Posterior vena cava (tissue), 2 donors: ENCODE measurements at regions not wholly inside any gene's neighbourhood (a gene's known extent, or its start where the extent isn't known, plus 50 kb on each side); places are given as distances from the start of the nearest gene placed in this dataset.

Experiments used
- DNase-seq: peaks from one replicate; pipeline ENCODE4 v3.0.0-alpha.2; 2020; ENCODE audit warnings: low spot score
- intact Hi-C, 2 donors: fragments of 100-400 bp; cut with DNase I; formaldehyde crosslinking; loops; one replicate each; pipeline versions ENCODE4 v1.14.1 to v1.14.2; 2022 to 2023
- donor health status: DM: yes; HTN: yes; CAD: no.
- donor health status: DM: yes; HTN: yes; CAD: no.

DNA sequence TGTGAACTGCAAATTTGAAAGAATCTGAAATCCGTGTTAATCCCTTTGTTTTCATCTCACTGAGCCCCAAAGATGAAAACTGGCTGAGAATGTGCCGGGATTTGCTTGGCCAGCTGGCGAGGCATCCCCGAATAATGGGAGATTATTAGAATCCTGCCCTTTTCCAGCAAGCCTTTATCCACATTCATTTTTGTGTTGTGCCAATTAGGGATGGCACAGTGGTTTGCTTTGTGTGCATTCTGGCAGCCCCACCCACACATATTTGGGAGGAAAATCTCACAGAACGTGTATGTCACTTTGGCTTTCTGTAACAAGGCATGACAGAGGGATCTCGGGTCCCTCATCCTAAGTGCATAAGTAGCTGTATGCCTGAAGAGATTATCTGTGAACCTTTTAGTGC, 405.8 kb upstream of the FAM98A start:
- intact Hi-C loops, result no loop called here
- no peak for DNase-seq

DNA sequence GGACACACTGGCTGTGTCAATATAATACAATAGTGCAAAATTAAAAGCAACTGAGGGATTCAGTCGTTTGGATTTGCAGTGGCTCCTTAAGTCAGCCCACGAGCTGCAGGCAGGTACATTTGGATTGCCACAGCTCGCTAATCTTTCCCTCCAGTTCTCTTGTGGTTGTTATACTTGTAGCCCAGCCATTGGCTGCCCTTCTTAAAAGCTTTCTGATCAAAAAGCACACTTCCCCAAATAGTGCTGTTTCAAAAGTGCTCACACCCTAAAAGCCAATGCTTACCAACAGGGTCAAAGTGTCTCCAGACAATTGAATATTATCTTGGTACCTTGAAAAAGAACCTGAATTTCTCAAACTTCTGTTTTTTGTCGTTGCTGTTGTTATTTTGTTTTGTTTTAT, 404.7 kb upstream of the FAM98A start:
- intact Hi-C loops, result no loop called here

DNA sequence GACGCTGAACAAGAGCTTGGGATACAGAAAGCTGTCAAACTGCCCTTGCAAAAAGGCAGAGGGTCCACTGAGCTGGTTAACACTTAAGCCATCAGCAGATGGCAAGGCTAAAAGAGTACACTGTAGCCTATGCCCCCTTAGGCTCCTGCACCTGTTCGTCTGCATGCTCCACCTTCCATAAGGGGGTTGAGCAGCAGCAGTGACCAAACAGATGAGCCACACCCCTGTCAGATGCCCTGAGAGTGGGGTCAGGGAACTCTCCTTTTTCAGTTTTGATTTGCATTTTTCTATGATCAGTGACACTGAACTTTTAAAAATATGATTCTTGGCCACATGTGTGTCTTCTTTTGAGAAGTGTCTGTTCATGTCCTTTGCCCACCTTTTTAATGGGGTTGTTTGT, 402.5 kb upstream of the FAM98A start:
- no peak for DNase-seq
- intact Hi-C loops, result no loop called here

More for the DNA sequence above, 404.7 kb upstream of the FAM98A start:
- DNase-seq, result no peak

DNA sequence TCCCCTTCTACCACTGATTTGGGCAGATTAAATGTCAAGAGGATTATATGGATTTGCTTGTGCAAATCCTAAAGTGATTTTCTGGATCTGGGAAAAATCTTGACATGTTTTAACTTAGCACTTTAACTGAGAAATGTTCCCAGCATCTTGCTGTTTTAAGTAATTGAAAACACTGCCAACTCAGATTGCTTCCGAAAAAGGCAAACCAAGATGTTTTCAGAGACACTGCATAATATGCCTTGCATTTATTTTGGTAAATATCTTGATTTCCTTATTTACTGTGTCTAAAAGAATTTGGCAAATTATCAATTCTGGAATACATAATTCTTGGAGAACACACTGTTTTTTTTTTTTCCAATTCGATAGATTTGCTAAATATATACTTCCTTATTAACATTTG, 385.0 kb upstream of the FAM98A start:
- intact Hi-C loops, result no loop called here
- no peak for DNase-seq

DNA sequence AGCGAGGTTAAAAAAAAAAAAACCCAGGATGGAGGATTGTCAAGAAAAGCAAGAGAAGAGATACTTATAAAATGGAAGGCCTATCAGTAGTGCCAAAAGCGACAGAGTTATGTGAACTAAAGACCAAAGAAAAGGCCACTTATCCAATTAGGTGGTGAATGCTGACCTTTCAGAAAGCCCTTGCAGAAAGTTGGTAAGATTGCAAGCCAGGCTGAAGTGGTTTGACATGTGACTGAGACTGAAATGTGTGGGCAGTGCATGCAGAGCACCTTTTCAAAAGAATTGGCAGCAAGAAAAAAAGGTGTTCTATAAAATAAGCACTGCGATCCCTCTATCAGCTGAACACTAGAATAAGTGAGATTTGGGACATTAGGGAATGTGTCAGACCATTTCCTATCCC, 379.4 kb upstream of the FAM98A start:
- intact Hi-C loops, result no loop called here
- no peak for DNase-seq

DNA sequence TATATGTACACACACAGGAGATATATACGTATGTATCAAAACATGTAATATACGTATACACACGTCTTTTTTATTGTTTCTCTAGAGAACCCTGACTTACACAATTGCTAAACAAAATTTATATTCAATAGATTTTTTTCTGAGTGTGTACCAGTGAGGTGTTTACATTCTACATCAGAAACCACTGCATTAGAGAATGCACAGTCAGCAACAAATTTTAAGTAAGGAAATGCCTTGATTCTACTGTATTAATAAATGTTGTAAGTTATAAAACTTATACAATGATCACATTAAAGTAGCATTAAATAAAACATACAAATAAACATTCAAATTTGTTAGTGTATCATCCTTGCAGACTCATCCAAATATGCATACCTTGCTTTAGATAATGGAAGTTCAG, 376.4 kb upstream of the FAM98A start:
- no peak for DNase-seq
- intact Hi-C loops, result no loop called here

DNA sequence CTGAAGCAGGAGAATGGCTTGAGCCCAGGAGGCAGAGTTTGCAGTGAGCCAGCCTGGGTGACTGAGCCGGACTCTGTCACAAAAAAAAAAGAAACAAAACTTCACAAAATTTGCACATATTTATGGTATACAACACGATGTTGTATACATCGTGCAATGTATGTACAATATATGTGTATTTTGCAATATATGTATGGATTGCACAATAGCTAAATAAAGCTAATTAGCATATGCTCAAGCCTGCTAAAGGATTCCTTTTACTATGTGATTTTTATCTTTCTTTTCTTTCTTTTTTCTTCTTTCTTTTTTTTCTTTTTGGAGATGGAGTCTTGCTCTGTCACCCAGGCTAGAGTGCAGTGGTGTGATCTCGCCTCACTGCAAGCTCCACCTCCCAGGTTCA, 368.0 kb upstream of the FAM98A start:
- DNase-seq, result no peak
- intact Hi-C loops, result no loop called here

DNA sequence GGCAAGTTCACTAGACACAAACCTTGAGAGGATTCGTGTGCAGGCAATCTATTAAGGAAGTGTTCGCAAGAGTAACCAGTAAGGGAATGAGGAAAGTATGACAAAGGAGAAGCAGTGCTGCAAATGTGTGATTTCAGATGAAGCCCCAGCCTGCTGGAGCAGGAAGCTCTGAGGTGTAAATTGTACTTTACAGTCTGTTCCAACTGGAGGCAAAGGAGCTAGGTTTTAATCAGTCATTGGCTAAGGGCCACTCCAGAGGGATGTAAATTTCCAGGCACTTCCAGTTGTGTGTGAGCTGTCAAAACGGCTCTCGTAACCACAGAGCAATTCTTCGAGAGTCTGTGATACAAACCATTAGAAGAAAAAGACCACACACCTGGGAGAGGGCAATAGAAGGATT, 359.5 kb upstream of the FAM98A start:
- no peak for DNase-seq
- intact Hi-C loops, result no loop called here

DNA sequence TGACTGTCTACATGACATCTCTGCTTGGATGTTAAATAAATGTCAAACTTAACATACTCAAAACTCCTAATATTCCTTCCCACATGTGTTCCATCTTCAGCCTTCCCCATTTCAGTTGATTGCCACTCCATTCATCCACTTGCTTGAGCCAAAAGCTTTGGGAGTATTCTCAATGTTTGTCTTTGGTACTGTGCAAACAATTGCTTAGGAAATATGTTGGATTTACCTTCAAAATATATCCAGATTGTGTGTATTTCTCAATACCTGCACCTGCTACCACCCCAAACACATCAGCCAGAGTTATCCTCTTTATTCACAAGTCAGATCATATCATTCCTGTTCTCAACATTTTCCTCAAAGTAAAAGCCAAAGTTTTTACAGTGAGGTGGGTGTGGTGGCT, 350.3 kb upstream of the FAM98A start:
- DNase-seq, result no peak
- intact Hi-C loops, result no loop called here

DNA sequence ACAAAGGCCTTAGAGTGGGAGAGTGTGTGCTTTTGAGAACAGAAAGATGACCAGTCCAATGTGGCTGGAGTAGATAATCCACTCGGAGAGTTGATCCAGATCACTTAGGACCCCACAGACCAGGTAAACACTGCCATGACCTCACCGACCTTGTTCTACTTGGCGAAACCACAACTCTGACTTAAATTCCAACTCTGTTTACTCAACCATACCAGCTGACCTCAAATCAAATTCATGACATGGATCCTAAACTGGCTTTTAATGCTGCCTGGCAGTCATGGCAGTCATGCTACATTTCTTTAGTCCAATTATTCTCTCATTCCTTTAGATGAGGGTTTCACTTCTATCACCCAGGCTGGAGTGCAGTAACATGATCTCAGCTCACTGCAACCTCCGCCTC, 347.1 kb upstream of the FAM98A start:
- intact Hi-C loops, result no loop called here
- no peak for DNase-seq

DNA sequence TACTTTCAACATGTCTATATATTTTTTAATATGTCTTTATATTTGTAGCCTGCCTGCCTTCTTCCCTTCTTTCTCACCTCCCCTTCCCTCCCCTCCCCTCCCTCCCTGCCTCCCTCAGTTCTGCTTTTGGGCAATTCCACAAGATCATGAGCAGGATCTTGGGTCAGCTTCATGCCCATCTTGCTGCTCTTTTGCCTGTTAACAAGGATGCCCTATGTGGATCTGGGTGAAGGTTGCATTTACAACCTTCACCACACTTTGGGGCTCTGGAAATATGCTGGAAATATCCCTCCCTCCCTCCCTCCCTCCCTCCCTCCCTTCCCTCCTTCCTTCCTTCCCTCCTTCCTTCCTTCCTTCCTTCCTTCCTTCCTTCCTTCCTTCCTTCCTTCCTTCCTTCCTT, 334.1 kb upstream of the FAM98A start:
- DNase-seq, result no peak
- intact Hi-C loops, result no loop called here

DNA sequence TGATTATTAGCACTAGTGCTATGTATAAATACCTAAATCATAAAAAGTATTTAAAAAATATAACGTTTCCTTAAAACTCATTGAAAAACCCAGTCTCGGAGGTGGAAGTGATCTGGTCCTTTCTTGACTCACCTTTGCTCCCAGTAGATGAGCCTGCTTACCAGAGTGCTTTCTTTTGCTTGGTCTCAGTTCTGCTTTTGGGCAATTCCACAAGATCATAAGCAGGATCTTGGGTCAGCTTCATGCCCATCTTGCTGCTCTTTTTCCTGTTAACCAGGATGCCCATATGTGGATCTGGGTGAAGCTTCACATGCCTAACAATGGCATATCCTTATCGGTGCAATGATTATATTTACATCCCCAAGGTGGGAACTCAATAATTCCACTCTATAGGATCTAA, 332.1 kb upstream of the FAM98A start:
- no peak for DNase-seq
- intact Hi-C loops, result no loop called here

DNA sequence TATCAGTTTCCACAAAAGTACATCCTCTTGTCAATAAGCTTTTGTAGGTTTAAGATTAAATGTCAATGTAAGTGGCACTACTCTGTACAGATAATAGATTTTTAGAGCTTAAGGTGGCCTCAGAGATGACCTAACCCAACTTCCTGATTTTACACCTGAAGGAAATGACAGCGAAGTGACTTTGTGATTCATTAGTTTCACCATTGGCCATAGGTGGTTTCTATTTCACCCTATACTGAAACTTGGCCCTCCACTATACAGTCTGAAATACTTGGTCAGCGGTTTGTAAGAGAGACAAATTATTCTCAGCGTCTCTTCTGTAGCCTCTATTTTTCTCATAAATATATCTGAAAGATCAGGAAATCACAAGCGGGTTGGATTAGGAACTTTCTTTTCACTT, 330.4 kb upstream of the FAM98A start:
- intact Hi-C loops, result no loop called here
- DNase-seq, result no peak

DNA sequence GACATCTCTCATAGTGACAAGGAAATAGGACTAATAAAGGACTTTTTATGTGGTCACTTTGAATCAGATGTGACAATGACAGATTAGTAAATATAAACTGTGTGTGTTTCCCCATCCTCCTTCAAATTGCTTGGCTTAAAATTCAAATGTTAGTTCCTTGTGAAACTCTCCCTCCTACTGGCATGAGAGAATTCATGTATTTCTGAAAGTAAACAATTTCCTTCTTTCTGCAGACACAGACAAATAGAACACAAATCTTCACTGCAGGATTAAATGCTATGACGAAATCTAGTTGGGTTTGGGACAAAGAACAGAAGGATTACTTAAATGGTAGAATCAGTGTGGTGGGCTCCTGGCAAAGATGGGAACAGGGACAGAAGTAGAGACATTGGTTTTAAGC, 328.7 kb upstream of the FAM98A start:
- DNase-seq, result no peak
- intact Hi-C loops, result no loop called here

DNA sequence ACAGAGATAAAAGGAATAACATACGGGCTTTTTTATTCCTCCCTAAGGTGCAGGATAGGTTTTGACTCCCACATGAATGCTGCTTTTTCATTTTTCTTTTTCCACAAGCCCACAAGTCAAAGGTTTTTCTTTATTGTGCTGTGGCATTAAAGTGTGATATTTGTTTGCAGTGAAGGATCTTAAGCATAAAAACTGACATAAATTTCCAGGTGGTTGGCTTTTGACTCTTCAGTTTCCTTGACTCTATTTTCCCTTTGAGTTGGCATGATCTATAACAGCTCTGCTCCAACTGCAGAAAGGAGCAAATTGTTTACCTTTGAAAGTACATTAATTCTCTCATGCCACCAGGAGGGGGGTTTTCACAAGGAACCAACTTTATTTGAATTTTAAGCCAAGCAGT, 326.2 kb upstream of the FAM98A start:
- intact Hi-C loops, result no loop called here

DNA sequence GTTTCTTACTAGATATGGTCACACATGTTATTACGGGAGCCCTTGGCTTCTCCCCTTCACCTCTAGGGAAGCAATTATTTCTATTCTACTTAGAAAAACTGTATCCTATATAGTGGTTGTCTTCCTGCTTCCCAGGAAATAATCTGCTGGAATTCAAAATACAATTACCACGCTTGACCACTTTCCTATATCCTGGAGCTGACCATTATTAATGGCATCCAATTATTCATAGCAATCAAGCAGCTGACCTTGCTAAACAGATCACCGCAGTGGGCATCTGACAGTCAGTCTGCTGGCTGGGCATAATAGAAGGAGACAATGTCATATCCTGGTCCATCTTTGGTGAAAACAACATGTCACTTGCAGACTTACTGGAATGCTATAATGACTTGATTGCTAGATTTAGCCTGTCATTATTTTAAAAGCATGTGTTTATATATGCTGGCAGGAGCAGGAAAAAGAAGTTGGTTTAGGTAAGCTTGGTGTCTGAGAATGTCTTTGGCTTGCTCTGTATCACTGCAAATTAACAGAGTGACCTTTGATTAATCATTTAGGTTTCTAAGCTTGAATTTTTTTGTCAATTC, 325.6 kb upstream of the FAM98A start:
- intact Hi-C loops, result no loop called here
- no peak for DNase-seq

More for the DNA sequence above, 326.2 kb upstream of the FAM98A start:
- no peak for DNase-seq

DNA sequence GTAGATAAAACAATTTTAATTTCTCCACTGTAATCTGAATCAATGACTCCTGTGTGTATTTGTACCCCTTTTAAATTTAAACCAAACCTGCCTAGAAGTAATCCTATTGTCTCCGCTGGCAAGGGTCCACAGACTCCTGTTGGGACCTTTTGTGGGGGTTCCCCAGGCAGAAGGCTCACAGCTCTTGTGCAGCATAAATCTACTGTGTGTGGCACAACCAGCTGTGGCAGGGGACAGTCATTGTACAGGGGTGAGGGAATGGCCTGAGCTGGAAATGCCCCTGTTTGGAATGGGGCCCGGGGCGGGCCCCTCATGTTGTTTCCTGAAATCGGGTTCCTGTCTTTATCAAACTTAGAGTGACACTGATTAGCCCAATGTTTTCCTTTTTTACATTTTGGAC, 318.2 kb upstream of the FAM98A start:
- DNase-seq, result no peak
- intact Hi-C loops, result no loop called here

DNA sequence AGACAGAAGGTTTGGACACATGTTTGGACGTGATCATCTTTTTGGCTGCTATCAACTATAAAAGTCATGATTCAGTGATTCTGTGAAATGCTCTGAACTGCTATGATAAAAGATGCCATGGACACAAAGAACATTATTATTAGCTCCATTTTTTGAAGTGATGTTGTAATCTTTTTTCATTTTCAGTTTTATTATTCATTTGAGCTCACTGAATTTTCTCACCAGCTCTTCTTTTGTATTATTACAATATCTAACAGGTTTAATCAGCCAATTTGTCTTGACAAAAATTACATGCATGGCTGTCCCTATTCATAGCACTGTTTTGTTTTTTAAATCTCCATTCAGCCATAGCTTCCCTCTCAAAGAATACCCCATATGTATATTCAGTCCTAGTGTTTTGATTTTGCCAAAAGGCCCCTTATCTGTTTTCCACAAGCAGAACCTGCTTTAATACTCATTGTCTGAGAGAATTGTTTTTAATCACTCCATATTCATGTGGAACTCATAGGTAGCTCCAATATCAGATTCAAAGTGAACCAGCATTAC, 314.0 kb upstream of the FAM98A start:
- intact Hi-C loops, result no loop called here
- no peak for DNase-seq

DNA sequence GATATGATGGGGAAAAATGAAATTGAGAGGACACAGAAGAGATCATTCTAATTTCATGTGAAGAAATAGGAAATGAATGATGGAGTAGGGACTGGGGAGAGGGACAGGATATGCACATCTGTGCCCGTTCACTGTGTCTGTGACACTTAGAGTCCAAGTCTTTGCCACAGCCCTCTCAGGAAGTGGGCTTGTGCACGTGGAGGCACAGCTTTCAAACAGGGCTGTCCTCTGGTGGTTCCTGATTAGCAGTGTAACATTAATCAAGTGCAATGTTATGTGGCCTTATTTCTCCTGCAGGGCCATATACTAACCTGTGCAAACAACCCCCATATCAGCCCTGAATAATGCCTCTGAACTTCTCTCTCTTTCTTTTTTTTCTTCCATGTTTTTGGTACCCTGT, 312.2 kb upstream of the FAM98A start:
- intact Hi-C loops, result no loop called here
- no peak for DNase-seq

DNA sequence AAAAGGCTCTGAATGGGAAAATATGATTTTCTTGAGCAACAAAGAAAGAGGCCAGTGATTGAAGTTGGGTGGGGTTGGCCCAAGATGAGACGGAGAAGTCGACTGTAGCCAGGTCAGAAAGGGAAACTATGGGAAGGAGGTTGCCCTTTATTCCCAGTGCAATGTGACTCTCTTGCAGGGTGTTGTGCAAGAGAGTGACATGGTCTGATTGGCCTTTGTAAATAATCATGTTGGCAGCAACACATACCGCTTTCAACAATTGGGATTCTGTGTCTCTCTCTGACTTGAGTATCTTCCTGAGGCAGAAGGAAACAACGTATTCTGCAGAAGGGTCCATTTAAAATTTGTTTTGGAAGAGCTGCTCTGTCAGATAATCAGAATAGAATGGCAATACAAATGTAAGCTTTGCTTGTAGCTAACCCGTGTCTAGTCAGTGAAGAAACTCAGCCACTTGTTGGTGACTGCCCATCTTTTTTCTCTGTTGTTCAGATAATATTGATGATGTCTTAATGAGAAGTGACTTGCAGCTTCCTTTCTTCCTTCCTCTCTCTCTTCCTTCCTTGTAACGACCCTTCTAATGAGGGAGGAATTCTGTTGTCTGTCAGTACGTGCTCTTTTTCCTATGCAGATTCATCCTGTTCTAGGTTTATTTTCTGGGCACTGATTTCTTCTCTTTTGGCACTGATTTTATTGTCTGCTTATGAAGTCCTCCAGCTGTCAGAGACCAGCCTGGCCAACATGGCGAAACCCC, 311.0 kb upstream of the FAM98A start:
- intact Hi-C loops, result no loop called here
- no peak for DNase-seq

DNA sequence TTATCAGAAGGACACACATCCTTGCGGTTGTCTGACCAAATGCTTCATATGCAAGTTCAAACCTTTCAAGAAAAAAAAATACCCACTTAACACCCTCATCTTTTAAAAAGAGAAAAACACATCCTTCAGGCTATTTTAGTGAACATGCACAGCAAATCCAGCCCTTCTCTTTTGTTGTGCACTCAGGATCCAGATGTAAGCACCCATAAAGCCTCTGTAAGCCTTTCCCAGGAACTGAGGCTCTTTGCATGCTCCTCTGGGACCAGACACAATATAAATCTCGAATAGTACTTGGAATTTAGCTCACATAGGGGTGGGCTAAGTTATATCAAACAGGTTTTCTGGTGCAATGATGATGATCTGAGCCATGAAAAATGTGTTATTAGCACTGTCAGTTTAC, 308.8 kb upstream of the FAM98A start:
- intact Hi-C loops, result no loop called here
- DNase-seq, result no peak
